D341Med (cell line): ENCODE measurements at regions not wholly inside any gene's neighbourhood (a gene's known extent, or its start where the extent isn't known, plus 50 kb on each side); places are given as distances from the start of the nearest gene placed in this dataset.
"Not testable (repeated sequence)": the region's sequence is repeated elsewhere in the genome, so short reads cannot be mapped to it uniquely, and the experiment has no call there.

Source experiments
- DNase-seq: peaks from one replicate; pipeline ENCODE4 v3.0.0; 2012; ENCODE audit warnings: low spot score

- no peak for DNase-seq
Measured at GRCh38 chr12:91672130-91672529, 473.5 kb downstream of the BTG1 start.

GRCh38 chr12:91667694-91668093, 478.0 kb downstream of the BTG1 start:
- no peak for DNase-seq

GRCh38 chr12:91663744-91664143, 481.1 kb upstream of the DCN start:
- no peak for DNase-seq

DNA sequence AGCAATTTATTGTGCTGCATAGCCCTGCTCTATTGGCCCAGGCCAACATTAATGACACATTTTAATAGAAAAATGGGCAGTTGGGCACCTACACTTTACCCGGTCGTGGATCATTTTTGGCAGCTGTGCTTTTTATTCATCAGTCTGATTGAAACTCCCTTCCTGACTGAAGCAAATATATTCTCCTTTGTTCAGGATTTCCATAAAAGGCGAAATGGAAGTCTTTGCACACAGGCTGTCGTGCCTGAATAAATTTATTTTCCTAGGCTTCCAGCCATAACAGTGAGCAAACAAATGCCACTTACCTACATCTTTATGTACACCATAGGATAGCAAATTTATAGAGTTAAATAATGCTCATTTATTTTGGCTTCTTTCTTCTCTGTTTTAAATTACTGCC, 480.7 kb upstream of the DCN start:
- DNase-seq: no peak

DNA sequence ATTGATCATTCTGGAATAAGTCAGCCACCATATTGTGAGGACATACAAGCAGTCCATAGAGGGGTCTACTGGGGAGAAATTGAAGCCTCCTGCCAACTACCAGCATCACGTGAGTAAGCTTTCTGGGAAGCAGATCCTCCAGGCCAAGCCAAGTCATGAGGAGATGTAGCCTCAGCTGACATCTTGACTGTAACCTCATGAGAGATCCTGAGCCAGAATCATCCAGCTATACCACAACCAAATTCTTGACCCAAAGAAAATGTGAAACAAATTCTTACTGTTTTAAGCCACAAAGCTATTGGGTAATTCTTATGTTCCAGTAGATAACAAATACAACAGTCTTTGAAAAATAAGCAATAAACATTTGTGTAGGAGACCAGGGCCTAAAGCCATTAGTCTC, 479.4 kb upstream of the DCN start:
- DNase-seq: no peak

DNA sequence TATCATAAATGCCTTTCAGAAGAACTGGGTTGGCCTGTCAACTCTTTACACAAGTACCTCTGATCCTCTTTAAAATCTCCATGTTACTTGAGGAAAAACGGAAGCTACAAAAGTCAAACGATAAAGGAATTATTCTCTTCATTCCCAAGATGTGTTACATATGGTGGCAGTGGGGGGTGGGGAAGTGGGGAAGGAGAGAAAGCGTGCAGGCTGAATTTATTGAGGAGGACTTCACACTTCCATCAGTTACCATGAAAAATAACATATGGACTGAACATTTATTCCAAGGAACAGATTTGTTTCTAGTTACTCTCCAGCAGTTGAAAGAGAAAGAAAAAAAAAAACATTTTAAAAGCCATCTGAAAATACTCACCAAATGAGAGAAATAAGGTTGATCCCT, 474.4 kb upstream of the DCN start:
- DNase-seq: no peak

DNA sequence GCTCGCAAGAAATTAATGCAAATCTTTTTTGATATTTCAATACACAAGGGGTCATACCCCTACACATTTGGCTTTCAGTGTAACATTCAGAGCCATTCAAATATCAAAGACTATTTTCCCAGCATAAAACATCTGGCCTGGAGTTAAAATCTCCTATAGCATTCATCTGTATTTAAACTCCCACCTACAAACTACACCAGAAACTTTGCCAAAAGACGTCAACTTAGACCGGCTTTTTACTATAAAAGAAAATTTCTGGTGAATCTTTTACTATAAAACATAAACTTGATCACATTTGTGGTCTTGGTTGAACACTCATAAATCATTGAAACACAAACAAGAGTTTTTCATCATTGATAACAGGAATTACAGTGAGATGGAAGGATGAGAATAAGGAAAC, 473.3 kb upstream of the DCN start:
- DNase-seq: no peak

- DNase-seq: no peak
Measured at GRCh38 chr12:91654087-91654486, 471.5 kb upstream of the DCN start.

DNA sequence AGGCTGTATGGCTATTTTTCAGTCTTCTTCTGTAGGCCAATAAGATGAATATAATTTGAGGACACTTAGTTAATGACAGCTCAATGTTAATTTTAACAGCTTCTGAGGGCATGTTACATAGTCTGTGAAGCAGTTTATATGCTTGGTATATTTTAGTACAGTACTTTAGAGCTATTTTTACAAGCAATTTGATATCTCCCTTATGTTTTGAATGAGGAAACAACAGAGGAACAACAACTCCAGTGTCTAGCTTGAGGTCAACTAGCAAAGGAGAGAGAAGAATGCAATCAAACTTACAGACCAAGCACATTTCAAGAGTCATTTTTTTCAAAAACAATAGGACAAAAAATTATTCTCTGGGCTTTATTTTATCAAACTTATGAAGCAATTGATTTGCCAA, 469.1 kb upstream of the DCN start:
- DNase-seq: no peak

DNA sequence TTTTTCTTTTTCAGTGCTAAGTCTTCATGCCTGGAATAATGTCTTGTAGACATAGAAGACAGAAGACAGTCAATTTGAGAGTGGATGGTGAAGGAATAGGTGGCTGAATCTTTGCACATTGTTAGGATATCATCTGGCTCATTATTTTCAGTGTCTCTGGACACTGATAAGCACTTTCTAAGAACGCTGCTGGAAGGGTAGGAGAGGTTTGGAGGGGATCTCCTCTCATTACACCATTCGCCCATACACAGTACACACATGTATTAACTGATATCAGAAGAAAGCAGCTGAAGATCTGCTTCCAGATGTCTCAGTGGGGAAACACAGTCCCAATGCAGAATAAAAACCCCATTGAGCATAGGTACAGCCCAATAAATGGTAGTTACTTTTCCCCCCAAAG, 461.1 kb upstream of the DCN start:
- DNase-seq: no peak

DNA sequence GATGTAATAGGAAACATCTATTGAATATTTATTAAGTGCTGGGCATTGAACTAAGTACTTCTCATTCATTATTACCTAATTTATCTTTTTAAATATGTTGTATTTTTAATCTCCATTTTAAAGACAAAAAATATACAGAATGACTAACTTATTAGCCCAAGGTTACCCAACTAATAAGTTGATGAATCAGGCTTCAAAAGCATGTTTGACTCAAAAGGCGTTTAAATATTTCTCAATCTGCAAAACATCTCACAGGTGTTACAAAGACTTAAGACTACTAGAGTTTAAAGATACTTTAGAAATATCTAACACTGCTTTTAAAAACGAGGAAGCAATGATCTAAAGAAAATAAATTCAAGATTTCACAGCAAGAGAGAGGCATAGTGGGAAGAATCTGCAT, 457.4 kb upstream of the DCN start:
- DNase-seq: no peak

- DNase-seq: no peak
Measured at GRCh38 chr12:91639327-91639726, 456.7 kb upstream of the DCN start.

- no peak for DNase-seq
Measured at GRCh38 chr12:91637789-91638624, 455.4 kb upstream of the DCN start.

DNA sequence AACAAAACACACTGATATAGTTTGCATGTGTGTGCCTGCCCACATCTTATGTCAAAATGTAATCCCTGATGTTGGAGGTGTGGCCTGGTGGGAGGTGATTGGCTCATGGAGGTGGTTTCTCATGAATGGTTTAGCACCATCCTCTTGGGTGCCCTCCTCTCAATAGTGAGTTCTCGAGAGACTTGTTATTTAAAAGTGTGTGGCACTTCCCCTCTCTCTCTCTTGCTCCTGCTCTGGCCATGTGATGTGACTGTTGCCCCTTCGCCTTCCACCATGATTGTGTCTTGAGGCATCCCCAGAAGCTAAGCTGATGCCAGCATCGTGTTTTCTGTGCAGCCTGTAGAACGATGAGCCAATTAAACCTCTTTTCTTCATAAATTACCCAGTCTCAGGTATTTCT, 454.1 kb upstream of the DCN start:
- DNase-seq: no peak

GRCh38 chr12:91634386-91634713, 451.7 kb upstream of the DCN start:
- DNase-seq: not testable (repeated sequence)

- DNase-seq: no peak
Measured at GRCh38 chr12:91633734-91634357, 451.2 kb upstream of the DCN start.

- no peak for DNase-seq
Measured at GRCh38 chr12:91633206-91633605, 450.6 kb upstream of the DCN start.

DNA sequence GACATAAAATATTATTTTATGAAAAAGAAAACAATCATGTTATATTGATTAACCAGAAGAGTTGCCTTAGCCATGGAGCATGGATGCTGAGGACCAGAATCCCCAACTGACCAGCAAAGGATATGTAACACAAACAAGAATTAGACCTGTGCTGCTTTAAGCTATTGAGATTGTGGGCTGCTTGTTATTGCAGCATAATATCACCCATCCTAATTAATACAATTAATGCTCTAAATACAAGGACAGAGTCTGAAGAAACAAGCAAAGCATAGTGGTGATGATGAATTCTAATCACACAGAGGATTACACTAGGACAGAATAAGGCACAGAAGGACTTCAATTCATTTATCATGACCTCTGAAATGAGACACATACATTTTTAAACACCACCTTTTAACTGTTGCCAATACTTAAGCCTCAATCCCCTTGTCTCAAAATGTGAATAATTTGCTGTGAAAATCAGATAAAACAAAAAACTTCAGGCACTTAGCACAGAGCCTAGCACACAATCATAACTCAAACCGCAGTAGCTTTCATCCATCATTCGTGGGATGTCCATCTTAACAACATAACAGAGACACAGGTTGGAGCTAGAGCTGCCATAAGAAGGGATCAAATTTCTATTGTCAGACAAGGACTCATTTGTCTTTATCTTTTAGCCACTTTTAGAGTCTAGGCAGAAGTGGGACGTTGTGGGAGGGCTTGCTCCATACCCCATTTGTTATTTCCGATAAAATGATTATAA, 449.6 kb upstream of the DCN start:
- DNase-seq: no peak

- DNase-seq: no peak
Measured at GRCh38 chr12:91630596-91631293, 448.1 kb upstream of the DCN start.

DNA sequence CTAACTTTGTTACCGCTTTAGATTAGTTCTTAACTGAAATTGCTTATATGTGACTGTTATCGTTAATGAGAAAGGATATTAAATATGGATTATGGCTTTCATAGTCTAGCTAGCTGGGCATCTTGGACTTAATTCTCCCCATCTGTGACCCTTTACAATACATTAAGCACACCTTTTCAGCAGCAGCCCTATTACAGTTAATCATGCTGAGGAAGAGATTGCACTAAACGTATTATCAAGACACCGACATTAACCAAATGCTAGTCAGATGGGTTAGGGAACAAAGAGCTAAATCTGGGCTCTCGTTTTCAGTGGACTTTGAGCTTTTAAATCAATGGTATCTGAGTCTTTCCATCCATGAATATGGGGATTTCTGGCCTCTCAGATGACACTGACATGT, 447.5 kb upstream of the DCN start:
- peak; percentile 53 for DNase-seq

DNA sequence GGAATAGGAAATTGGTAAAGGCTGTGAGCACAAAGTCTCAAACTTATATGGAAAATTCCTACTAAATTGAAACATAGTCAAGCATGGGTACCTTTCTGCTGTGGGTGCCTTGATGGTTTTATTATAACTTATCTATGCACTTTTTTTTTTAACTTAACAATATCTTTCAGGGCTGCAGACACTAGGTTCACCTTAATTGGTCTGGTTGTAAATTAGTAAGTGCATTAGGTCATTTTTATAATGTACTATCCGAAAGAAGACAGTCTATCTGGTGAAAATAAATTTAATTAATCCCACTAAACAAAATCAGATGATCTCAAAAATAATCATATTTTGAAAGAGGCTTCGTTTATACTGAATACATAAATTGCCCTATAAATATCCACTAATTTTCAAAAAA, 446.8 kb upstream of the DCN start:
- no peak for DNase-seq

DNA sequence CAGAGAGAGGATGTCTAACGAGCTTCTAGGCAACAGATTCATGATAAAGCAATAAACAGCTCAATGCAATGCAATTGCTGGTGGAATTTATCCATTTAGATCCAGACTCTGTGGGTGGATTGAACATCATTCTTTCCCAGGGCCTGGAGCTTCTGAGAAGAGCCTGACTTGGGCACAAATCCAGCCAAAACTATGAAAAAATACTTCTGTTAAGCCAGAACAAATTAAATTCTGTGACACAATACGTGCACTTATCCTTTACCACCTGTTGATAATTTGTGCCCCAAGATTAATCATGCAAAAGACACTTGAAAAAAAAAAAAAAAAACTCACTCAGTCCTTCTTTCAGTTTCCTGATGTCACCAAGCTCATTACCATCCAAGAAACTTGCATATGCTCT, 446.0 kb upstream of the DCN start:
- no peak for DNase-seq

GRCh38 chr12:91627225-91627624, 444.6 kb upstream of the DCN start:
- no peak for DNase-seq
